PC-3 (cell line): ENCODE measurements at regions not wholly inside any gene's neighbourhood (a gene's known extent, or its start where the extent isn't known, plus 50 kb on each side); places are given as distances from the start of the nearest gene placed in this dataset.

Experiments
- CTCF ChIP-seq: fragments of 300-600 bp; sonication (generic); conservative IDR thresholded peaks from 2 replicates; pipeline ENCODE4 v1.5.1; 2017; ENCODE audit warnings: antibody characterized with exemption, low read depth, mild to moderate bottlenecking, low read length
- EZH2 ChIP-seq: fragments of 300-600 bp; sonication (generic); IDR thresholded peaks from one replicate; pipeline ENCODE4 v1.6.1; 2017; ENCODE audit warnings: antibody characterized with exemption, mild to moderate bottlenecking, low read length; ENCODE audit not compliant: unreplicated experiment
- EZH2phosphoT487 ChIP-seq: fragments of 300-600 bp; sonication (generic); IDR thresholded peaks from 2 replicates; pipeline ENCODE4 v1.6.1; 2018; ENCODE audit warnings: mild to moderate bottlenecking, antibody characterized with exemption, low read length, borderline replicate concordance

DNA sequence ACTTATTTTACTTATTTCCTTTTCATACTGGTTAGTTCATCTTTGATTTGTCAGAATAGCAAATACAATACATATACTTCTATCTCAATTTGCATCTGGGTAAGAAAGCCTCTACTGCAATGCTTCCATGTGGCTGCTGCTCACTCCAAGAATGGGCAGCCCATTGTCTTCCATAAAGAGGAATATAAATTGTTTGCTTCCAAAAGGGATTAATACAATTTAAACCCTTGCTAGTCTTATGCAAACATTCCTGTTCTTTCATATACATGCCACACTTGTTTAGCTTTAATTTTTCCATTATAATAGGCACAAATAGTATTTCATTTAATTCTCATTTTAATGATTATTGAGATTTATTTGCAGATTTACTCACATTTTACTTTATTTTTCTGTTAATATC is 555.4 kb upstream of the POM121L12 start:
- TF ChIP-seq EZH2 = no peak
- no peak for TF ChIP-seq CTCF
- no peak for TF ChIP-seq EZH2phosphoT487
